Subcutaneous abdominal adipose tissue (tissue), 5 donors: ENCODE measurements at regions not wholly inside any gene's neighbourhood (a gene's known extent, or its start where the extent isn't known, plus 50 kb on each side); places are given as distances from the start of the nearest gene placed in this dataset.
"Not testable (repeated sequence)": the region's sequence is repeated elsewhere in the genome, so short reads cannot be mapped to it uniquely, and the experiment has no call there.

Experiments
- H3K27ac ChIP-seq: one replicate; pipeline ENCODE4 v1.7.0; 2013; ENCODE audit warnings: low read depth, mild to moderate bottlenecking, inconsistent platforms, low read length, moderate library complexity
- H3K27me3 ChIP-seq, 5 donors: one replicate each; pipeline ENCODE4 v1.7.0; 2013; ENCODE audit warnings: low read length in 5 of 5, inconsistent platforms in 1 of 5; ENCODE audit not compliant: control insufficient read depth in 5 of 5, insufficient read depth in 4 of 5
- H3K36me3 ChIP-seq, 5 donors: one replicate each; pipeline ENCODE4 v1.7.0; 2013; ENCODE audit warnings: low read length in 5 of 5; ENCODE audit not compliant: control insufficient read depth in 5 of 5, insufficient read depth in 5 of 5
- H3K4me1 ChIP-seq, 5 donors: one replicate each; pipeline ENCODE4 v1.7.0; 2013; ENCODE audit warnings: low read length in 5 of 5, mild to moderate bottlenecking in 3 of 5, moderate library complexity in 1 of 5; ENCODE audit not compliant: control insufficient read depth in 5 of 5, insufficient read depth in 5 of 5
- H3K4me3 ChIP-seq, 5 donors: one replicate each; pipeline ENCODE4 v1.7.0; 2013; ENCODE audit warnings: low read length in 5 of 5, low read depth in 1 of 5
- H3K9ac ChIP-seq, 5 donors: one replicate each; pipeline ENCODE4 v1.7.0; 2013; ENCODE audit warnings: low read length in 5 of 5, mild to moderate bottlenecking in 4 of 5, moderate library complexity in 3 of 5
- H3K9me3 ChIP-seq, 5 donors: one replicate each; pipeline ENCODE4 v1.7.0; 2013; ENCODE audit warnings: low read length in 5 of 5; ENCODE audit not compliant: control insufficient read depth in 5 of 5
- donor health status: healthy.
- donor health status: healthy.
- donor health status: healthy.
- donor health status: healthy.
- donor health status: healthy.

GRCh38 chr12:88360343-88360742 lies 218.2 kb downstream of the TMTC3 start:
- Histone ChIP-seq H3K9me3 (no peaks in the 10 kb centered on the region), H3K36me3 (no peaks in the 10 kb centered on the region), H3K27ac (no peak overlapping the region), H3K27me3 (no peaks in the 10 kb centered on the region), H3K9ac (no peak overlapping the region), H3K4me1 (no peaks in the 10 kb centered on the region), H3K4me3 (no peak overlapping the region)

- Histone ChIP-seq H3K9ac (no peak overlapping the region), H3K4me3 (no peak overlapping the region), H3K27me3 (no peaks in the 10 kb centered on the region), H3K4me1 (no peaks in the 10 kb centered on the region), H3K36me3 (no peaks in the 10 kb centered on the region), H3K27ac (no peak overlapping the region), H3K9me3 (no peaks in the 10 kb centered on the region)
Observed at GRCh38 chr12:88361493-88361892, 218.8 kb downstream of the KITLG start.

- no peaks in the 10 kb centered on the region for H3K27me3 ChIP-seq
- no peaks in the 10 kb centered on the region for H3K4me1 ChIP-seq
- no peaks in the 10 kb centered on the region for H3K36me3 ChIP-seq
- no peak overlapping the region for H3K9ac ChIP-seq
- H3K4me3 ChIP-seq, result no peak overlapping the region
- H3K9me3 ChIP-seq, result no peaks in the 10 kb centered on the region
- H3K27ac ChIP-seq, result no peak overlapping the region
Observed at GRCh38 chr12:88362439-88362838, 217.8 kb downstream of the KITLG start.

GRCh38 chr12:88365403-88365802 lies 214.9 kb downstream of the KITLG start:
- Histone ChIP-seq H3K9ac (no peak overlapping the region), H3K27ac (no peak overlapping the region), H3K4me3 (no peak overlapping the region), H3K27me3 (no peaks in the 10 kb centered on the region), H3K9me3 (no peaks in the 10 kb centered on the region), H3K36me3 (no peaks in the 10 kb centered on the region), H3K4me1 (no peaks in the 10 kb centered on the region)

- H3K36me3 ChIP-seq, result no peaks in the 10 kb centered on the region
- H3K27ac ChIP-seq, result no peak overlapping the region
- H3K4me1 ChIP-seq, result no peaks in the 10 kb centered on the region
- no peak overlapping the region for H3K9ac ChIP-seq
- no peaks in the 10 kb centered on the region for H3K27me3 ChIP-seq
- no peaks in the 10 kb centered on the region for H3K9me3 ChIP-seq
- H3K4me3 ChIP-seq, result no peak overlapping the region
Observed at GRCh38 chr12:88366101-88366500, 214.2 kb downstream of the KITLG start.

- H3K27me3 ChIP-seq, result no peaks in the 10 kb centered on the region
- H3K4me1 ChIP-seq, result no peaks in the 10 kb centered on the region
- no peak overlapping the region for H3K4me3 ChIP-seq
- H3K27ac ChIP-seq, result no peak overlapping the region
- no peak overlapping the region for H3K9ac ChIP-seq
- no peaks in the 10 kb centered on the region for H3K9me3 ChIP-seq
- no peaks in the 10 kb centered on the region for H3K36me3 ChIP-seq
Observed at GRCh38 chr12:88367231-88367630, 213.0 kb downstream of the KITLG start.

- H3K27ac ChIP-seq, H3K4me3 ChIP-seq, H3K9ac ChIP-seq, H3K9me3 ChIP-seq, H3K4me1 ChIP-seq, H3K27me3 ChIP-seq, H3K36me3 ChIP-seq: not testable (repeated sequence)
Observed at GRCh38 chr12:88368077-88368476, 212.2 kb downstream of the KITLG start.

GRCh38 chr12:88371416-88372183 lies 208.7 kb downstream of the KITLG start:
- no peak overlapping the region for H3K4me3 ChIP-seq
- no peak overlapping the region for H3K9ac ChIP-seq
- H3K36me3 ChIP-seq, result no peaks in the 10 kb centered on the region
- no peaks in the 10 kb centered on the region for H3K27me3 ChIP-seq
- peaks cover 0 to 2% (median 0%) of the 10 kb centered on the region in 5 donors for H3K9me3 ChIP-seq
- no peak overlapping the region for H3K27ac ChIP-seq
- H3K4me1 ChIP-seq, result no peaks in the 10 kb centered on the region

GRCh38 chr12:88375306-88376305 lies 204.7 kb downstream of the KITLG start:
- H3K36me3 ChIP-seq, result no peaks in the 10 kb centered on the region
- no peaks in the 10 kb centered on the region for H3K27me3 ChIP-seq
- H3K4me1 ChIP-seq, result no peaks in the 10 kb centered on the region
- no peak overlapping the region for H3K4me3 ChIP-seq
- no peak overlapping the region for H3K9ac ChIP-seq
- H3K9me3 ChIP-seq, result peaks cover 0 to 2% (median 0%) of the 10 kb centered on the region in 5 donors
- H3K27ac ChIP-seq, result no peak overlapping the region

GRCh38 chr12:88377973-88378372 lies 202.3 kb downstream of the KITLG start:
- no peaks in the 10 kb centered on the region for H3K4me1 ChIP-seq
- H3K27ac ChIP-seq, result no peak overlapping the region
- H3K27me3 ChIP-seq, result no peaks in the 10 kb centered on the region
- peaks cover 0 to 2% (median 0%) of the 10 kb centered on the region in 5 donors for H3K9me3 ChIP-seq
- no peaks in the 10 kb centered on the region for H3K36me3 ChIP-seq
- H3K9ac ChIP-seq, result no peak overlapping the region
- no peak overlapping the region for H3K4me3 ChIP-seq
